ENCODE measurements at regions not wholly inside any gene's neighbourhood (a gene's known extent, or its start where the extent isn't known, plus 50 kb on each side); places are given as distances from the start of the nearest gene placed in this dataset.

DNA sequence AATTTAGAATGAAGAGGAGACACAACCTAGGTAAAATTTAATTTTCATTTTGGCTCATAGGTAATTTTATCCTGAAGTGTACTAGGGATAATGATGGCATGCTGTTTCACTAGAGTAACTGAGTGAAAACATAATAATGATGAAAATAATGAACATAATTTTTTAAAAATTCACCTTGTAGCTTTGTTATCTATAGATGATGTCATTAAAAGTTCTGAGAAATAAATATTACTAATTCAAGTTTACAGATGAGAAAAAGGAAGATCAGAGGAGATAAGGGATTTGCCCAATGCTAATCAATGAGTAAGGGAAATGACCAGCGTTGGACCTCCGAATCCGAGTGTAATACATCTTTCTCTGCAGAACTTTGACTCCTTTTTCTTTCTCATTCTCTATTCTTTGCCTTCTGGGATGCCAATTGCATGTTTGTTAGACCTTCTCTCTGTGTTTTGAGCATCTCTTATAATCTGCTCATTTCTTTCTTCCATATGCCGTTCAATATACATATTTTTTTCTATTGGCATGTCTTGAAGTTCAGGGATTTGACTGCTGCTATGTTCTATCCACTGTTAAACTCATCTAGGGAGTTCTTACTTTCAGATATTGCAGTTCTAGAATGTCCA, 186.5 kb downstream of the SNX19 start:
- TF ChIP-seq, protein P1, sequence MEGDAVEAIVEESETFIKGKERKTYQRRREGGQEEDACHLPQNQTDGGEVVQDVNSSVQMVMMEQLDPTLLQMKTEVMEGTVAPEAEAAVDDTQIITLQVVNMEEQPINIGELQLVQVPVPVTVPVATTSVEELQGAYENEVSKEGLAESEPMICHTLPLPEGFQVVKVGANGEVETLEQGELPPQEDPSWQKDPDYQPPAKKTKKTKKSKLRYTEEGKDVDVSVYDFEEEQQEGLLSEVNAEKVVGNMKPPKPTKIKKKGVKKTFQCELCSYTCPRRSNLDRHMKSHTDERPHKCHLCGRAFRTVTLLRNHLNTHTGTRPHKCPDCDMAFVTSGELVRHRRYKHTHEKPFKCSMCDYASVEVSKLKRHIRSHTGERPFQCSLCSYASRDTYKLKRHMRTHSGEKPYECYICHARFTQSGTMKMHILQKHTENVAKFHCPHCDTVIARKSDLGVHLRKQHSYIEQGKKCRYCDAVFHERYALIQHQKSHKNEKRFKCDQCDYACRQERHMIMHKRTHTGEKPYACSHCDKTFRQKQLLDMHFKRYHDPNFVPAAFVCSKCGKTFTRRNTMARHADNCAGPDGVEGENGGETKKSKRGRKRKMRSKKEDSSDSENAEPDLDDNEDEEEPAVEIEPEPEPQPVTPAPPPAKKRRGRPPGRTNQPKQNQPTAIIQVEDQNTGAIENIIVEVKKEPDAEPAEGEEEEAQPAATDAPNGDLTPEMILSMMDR (IDR thresholded peaks at IDR 0.05): no peak
- TF ChIP-seq EZH2 (IDR thresholded peaks at IDR 0.05; ENCODE audit: borderline replicate concordance, insufficient read depth, low read depth, low read length, poor library complexity, severe bottlenecking): no peak

All from B cell (primary cell).